GM12878 (cell line): ENCODE measurements at regions not wholly inside any gene's neighbourhood (a gene's known extent, or its start where the extent isn't known, plus 50 kb on each side); places are given as distances from the start of the nearest gene placed in this dataset.

ENCODE experiments used
- ATAC-seq: fragments of 200-7000 bp; cut with Tn5 transposase; 3 replicates; pipeline ENCODE4 v1.9.1; 2020; ENCODE audit warnings: mild to moderate bottlenecking, moderate library complexity
- BruUV-seq: library from RNA; stranded (reverse); fragments of 400-500 nt; replicated peaks from 2 replicates; lab custom pipeline; 2021; lab: Mats Ljungman, UMichigan
- CTCF ChIA-PET: fragments of 300-600 bp; sonication (Branson Sonifier 250); formaldehyde crosslinking; extraction: SDS; loops from one replicate; lab custom pipeline; 2021; ENCODE audit warnings: inconsistent platforms; lab: Yijun Ruan, JAX
- POLR2A ChIA-PET: fragments of 350-600 bp; formaldehyde crosslinking; extraction: SDS; loops from one replicate; lab custom pipeline; 2021; ENCODE audit warnings: inconsistent platforms; lab: Charles Lee
- RAD21 ChIA-PET: fragments of 300-600 bp; sonication (Branson Sonifier 250); formaldehyde crosslinking; loops from one replicate; lab custom pipeline; 2023; ENCODE audit warnings: antibody characterized with exemption; ENCODE audit not compliant: unreplicated experiment; lab: Charles Lee
- SMC1A ChIA-PET: fragments of 300-600 bp; sonication (Branson Sonifier 250); formaldehyde crosslinking; loops from one replicate; lab custom pipeline; 2023; ENCODE audit not compliant: unreplicated experiment, uncharacterized antibody; lab: Charles Lee
- DNase-seq: peaks from one replicate; pipeline ENCODE4 v3.0.0-alpha.2; 2011; ENCODE audit warnings: low read depth, low spot score
- FAIRE-seq: peaks from 3 replicates; lab custom pipeline; 2011; peaks lifted over from hg19 to GRCh38; lab: Jason Lieb, UNC
- H2AFZ ChIP-seq: 2 replicates; pipeline ENCODE4 v1.6.0; 2011; ENCODE audit warnings: low read depth, low read length, control low read depth; ENCODE audit not compliant: control insufficient read depth
- H3K27ac ChIP-seq: 2 replicates; pipeline ENCODE4 v1.5.1; 2011; ENCODE audit warnings: control low read depth; ENCODE audit not compliant: control insufficient read depth, insufficient read depth
- H3K27me3 ChIP-seq, 2 experiments: replicated peaks in 1 of 2; 2 replicates each; pipeline versions ENCODE4 v1.6.0 to v1.6.1; 2011; ENCODE audit warnings: low read length in 1 of 2; ENCODE audit not compliant: control insufficient read depth in 2 of 2, insufficient read depth in 2 of 2
- H3K36me3 ChIP-seq, 2 experiments: 2 replicates each; pipeline ENCODE4 v1.5.1; 2011; ENCODE audit warnings: low read length in 1 of 2; ENCODE audit not compliant: control insufficient read depth in 2 of 2, insufficient read depth in 2 of 2
- H3K4me1 ChIP-seq: 2 replicates; pipeline ENCODE4 v1.6.1; 2011; ENCODE audit warnings: mild to moderate bottlenecking, low read length, moderate library complexity, mixed read lengths; ENCODE audit not compliant: control insufficient read depth, insufficient read depth
- H3K4me2 ChIP-seq: 2 replicates; pipeline ENCODE4 v1.6.0; 2011; ENCODE audit warnings: control low read depth; ENCODE audit not compliant: control insufficient read depth, insufficient read depth
- H3K4me3 ChIP-seq: fragments of 200-600 bp; sonication (generic); 2 replicates; pipeline ENCODE4 v1.5.1; 2016
- H3K79me2 ChIP-seq: 2 replicates; pipeline ENCODE4 v1.6.0; 2011; ENCODE audit warnings: low read length; ENCODE audit not compliant: control insufficient read depth, insufficient read depth
- H3K9ac ChIP-seq: 2 replicates; pipeline ENCODE4 v1.8.0; 2011; ENCODE audit warnings: low read length, control low read depth, mixed read lengths; ENCODE audit not compliant: control insufficient read depth, insufficient read depth
- H3K9me3 ChIP-seq: replicated peaks from 3 replicates; pipeline ENCODE4 v1.5.1; 2011; ENCODE audit warnings: mild to moderate bottlenecking, low read length; ENCODE audit not compliant: control insufficient read depth, insufficient read depth
- H4K20me1 ChIP-seq: 2 replicates; pipeline ENCODE4 v1.6.0; 2011; ENCODE audit not compliant: control insufficient read depth, insufficient read depth
- FOXK2 ChIP-seq: fragments of 450-650 bp; IDR thresholded peaks from 2 replicates; pipeline ENCODE4 v1.6.1; 2017; ENCODE audit warnings: mild to moderate bottlenecking, moderate library complexity
- FOXM1 ChIP-seq: IDR thresholded peaks from 2 replicates; pipeline ENCODE4 v1.6.1; 2012; ENCODE audit warnings: low read depth, mild to moderate bottlenecking, inconsistent platforms, low read length, moderate library complexity
- NFYA ChIP-seq: IDR thresholded peaks from 2 replicates; pipeline ENCODE4 v1.6.1; 2011; ENCODE audit warnings: low read depth, mild to moderate bottlenecking, low read length, improper control_type of control experiment, borderline replicate concordance
- RFX5 ChIP-seq: IDR thresholded peaks from 2 replicates; pipeline ENCODE4 v1.6.1; 2011; ENCODE audit warnings: low read depth, low read length, improper control_type of control experiment
- YBX1 ChIP-seq: fragments of 450-650 bp; IDR thresholded peaks from 2 replicates; pipeline ENCODE4 v1.6.1; 2016; ENCODE audit warnings: antibody characterized with exemption
- WGBS: methylation state at CpG from one replicate; pipeline ENCODE4 v1.1.6; 2016; ENCODE audit warnings: low lambda C conversion rate; ENCODE audit not compliant: insufficient replicate concordance, insufficient coverage; ENCODE audit errors: missing lambda C conversion rate; 5-methylcytosine and 5-hydroxymethylcytosine counted together
- in situ Hi-C: fragments of 300-500 bp; cut with MboI; formaldehyde crosslinking; loops from 9 replicates; pipeline ENCODE4 v1.14.3; 2018; ENCODE audit warnings: mixed read lengths
- intact Hi-C: fragments of 100-400 bp; cut with micrococcal nuclease; formaldehyde crosslinking; loops from one replicate; pipeline ENCODE4 v1.14.2; 2022; ENCODE audit not compliant: unreplicated experiment
- TF ChIP-seq, protein P1 (sequence below): fragments of 450-650 bp; IDR thresholded peaks from 2 replicates; pipeline ENCODE4 v1.6.1; 2017; ENCODE audit warnings: mild to moderate bottlenecking, low read depth, inconsistent platforms; ENCODE audit not compliant: poor library complexity, severe bottlenecking
- TF ChIP-seq, protein P2 (sequence below): IDR thresholded peaks from 2 replicates; pipeline ENCODE4 v1.6.1; 2011; ENCODE audit warnings: mild to moderate bottlenecking, low read depth, low read length, moderate library complexity; ENCODE audit not compliant: insufficient replicate concordance

DNA sequence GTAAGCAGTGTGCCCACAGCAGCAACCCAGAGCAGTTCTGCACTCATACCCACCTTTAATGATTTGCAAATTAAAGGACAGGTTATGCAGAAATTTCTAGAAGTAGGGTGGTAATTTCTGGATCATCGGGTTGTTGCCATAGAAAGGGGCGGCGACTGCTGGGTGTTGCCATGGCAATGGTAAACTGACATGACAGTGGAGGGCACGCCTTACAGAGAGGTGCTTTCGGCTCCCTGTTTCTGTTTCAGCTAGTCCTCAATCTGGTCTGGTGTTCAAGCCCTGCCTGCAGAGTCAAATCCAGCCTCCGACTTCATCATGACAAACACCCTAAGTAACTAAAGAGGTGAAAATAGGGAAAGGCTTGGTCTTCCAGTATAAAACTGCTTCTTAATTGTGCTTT is 667.7 kb downstream of the SOCS6 start:
- Histone ChIP-seq H2AFZ (no peak overlapping the region), H3K27me3 (no peaks in the 10 kb centered on the region), H3K9ac (no peak overlapping the region), H3K9me3 (no peaks in the 10 kb centered on the region), H4K20me1 (no peaks in the 10 kb centered on the region)
- no peak for ATAC-seq
- no peak for DNase-seq
- RAD21 ChIA-PET, result no interaction called here
- no peak for FAIRE-seq
- TF ChIP-seq FOXM1 (no peak), RFX5 (no peak), FOXK2 (no peak), YBX1 (no peak), NFYA (no peak)
- TF ChIP-seq, protein P1, sequence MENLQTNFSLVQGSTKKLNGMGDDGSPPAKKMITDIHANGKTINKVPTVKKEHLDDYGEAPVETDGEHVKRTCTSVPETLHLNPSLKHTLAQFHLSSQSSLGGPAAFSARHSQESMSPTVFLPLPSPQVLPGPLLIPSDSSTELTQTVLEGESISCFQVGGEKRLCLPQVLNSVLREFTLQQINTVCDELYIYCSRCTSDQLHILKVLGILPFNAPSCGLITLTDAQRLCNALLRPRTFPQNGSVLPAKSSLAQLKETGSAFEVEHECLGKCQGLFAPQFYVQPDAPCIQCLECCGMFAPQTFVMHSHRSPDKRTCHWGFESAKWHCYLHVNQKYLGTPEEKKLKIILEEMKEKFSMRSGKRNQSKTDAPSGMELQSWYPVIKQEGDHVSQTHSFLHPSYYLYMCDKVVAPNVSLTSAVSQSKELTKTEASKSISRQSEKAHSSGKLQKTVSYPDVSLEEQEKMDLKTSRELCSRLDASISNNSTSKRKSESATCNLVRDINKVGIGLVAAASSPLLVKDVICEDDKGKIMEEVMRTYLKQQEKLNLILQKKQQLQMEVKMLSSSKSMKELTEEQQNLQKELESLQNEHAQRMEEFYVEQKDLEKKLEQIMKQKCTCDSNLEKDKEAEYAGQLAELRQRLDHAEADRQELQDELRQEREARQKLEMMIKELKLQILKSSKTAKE, result no peak
- TF ChIP-seq, protein P2, sequence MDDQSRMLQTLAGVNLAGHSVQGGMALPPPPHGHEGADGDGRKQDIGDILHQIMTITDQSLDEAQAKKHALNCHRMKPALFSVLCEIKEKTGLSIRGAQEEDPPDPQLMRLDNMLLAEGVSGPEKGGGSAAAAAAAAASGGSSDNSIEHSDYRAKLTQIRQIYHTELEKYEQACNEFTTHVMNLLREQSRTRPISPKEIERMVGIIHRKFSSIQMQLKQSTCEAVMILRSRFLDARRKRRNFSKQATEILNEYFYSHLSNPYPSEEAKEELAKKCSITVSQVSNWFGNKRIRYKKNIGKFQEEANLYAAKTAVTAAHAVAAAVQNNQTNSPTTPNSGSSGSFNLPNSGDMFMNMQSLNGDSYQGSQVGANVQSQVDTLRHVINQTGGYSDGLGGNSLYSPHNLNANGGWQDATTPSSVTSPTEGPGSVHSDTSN, result no peak
- TF ChIP-seq, all 136 proteins: peak for 0
- Histone ChIP-seq H3K36me3 (no peaks in the 10 kb centered on the region), H3K27ac (no peak overlapping the region), H3K79me2 (no peaks in the 10 kb centered on the region), H3K4me2 (no peak overlapping the region), H3K4me3 (no peak overlapping the region), H3K4me1 (no peaks in the 10 kb centered on the region)
- intact Hi-C loops (no loop called here), in situ Hi-C loops (no loop called here)
- BruUV-seq, result no TSS peak
- ChIA-PET SMC1A (interaction anchor here (0.6 kb wide), 1 partner anchor 166 kb away, joined by 3 read pairs; no protein-coding TSS in a partner anchor), CTCF (no interaction called here), POLR2A (no interaction called here)
- WGBS, result 47% methylated on average over 6 of the region's 6 CpGs
